HepG2 (cell line): ENCODE measurements at regions not wholly inside any gene's neighbourhood (a gene's known extent, or its start where the extent isn't known, plus 50 kb on each side); places are given as distances from the start of the nearest gene placed in this dataset.

Experiments
- ATAC-seq: fragments of 200-7000 bp; cut with Tn5 transposase; 3 replicates; pipeline ENCODE4 v1.9.1; 2020; ENCODE audit warnings: mild to moderate bottlenecking, moderate library complexity
- BruUV-seq: library from RNA; stranded (reverse); fragments of 400-500 nt; replicated peaks from 2 replicates; lab custom pipeline; 2021; lab: Mats Ljungman, UMichigan
- CTCF ChIA-PET: fragments of 300-600 bp; formaldehyde crosslinking; extraction: SDS; loops from one replicate; lab custom pipeline; 2021; ENCODE audit warnings: low total read pairs, inconsistent platforms, low intra/inter-chr PET ratio; lab: Yijun Ruan, JAX
- POLR2A ChIA-PET: fragments of 350-600 bp; sonication (Branson Sonifier 250); formaldehyde crosslinking; loops from one replicate; lab custom pipeline; 2020; ENCODE audit warnings: antibody characterized with exemption, inconsistent platforms; lab: Yijun Ruan, JAX
- DNase-seq: peaks from one replicate; pipeline ENCODE4 v3.0.0-alpha.2; 2015; ENCODE audit warnings: low spot score
- FAIRE-seq: peaks from 3 replicates; lab custom pipeline; 2011; peaks lifted over from hg19 to GRCh38; lab: Jason Lieb, UNC
- H2AFZ ChIP-seq: one replicate; pipeline ENCODE4 v1.6.1; 2011; ENCODE audit warnings: low read length, inconsistent platforms
- H3K27ac ChIP-seq: fragments of 300-600 bp; 3 replicates; pipeline ENCODE4 v1.8.0; 2011; ENCODE audit warnings: mixed run types, mild to moderate bottlenecking, mixed read lengths, low read length, inconsistent platforms; ENCODE audit not compliant: insufficient read depth; ENCODE audit errors: extremely low read length
- H3K27me3 ChIP-seq, 2 experiments: fragments of 200-600 bp in 1 of 2; 2 replicates in 1 of 2; 3 replicates in 1 of 2; pipeline versions ENCODE4 v1.6.0 to v1.8.0; 2011; ENCODE audit warnings: low read length in 2 of 2, mild to moderate bottlenecking in 2 of 2, moderate library complexity in 2 of 2, inconsistent platforms in 1 of 2; ENCODE audit not compliant: insufficient read depth in 2 of 2, control insufficient read depth in 1 of 2
- H3K36me3 ChIP-seq, 2 experiments: fragments of 200-600 bp in 1 of 2; replicated peaks in 1 of 2; 2 replicates in 1 of 2; 3 replicates in 1 of 2; pipeline versions ENCODE4 v1.5.1 to v1.8.0; 2011; ENCODE audit warnings: low read length in 2 of 2, inconsistent platforms in 1 of 2; ENCODE audit not compliant: insufficient read depth in 2 of 2, control insufficient read depth in 1 of 2
- H3K4me1 ChIP-seq: 2 replicates; pipeline ENCODE4 v1.5.1; 2012; ENCODE audit warnings: low read length, inconsistent platforms; ENCODE audit not compliant: insufficient read depth
- H3K4me2 ChIP-seq: 2 replicates; pipeline ENCODE4 v1.6.0; 2011; ENCODE audit warnings: low read depth, low read length, inconsistent platforms
- H3K4me3 ChIP-seq, 3 experiments: fragments of 200-600 bp in 1 of 3; sonication (generic), shearing (Covaris generic) in 1 of 3; replicated peaks in 1 of 3; 2 replicates each; pipeline ENCODE4 v1.5.1; 2011 to 2016; ENCODE audit warnings: low read length in 3 of 3, inconsistent platforms in 2 of 3, low read depth in 2 of 3, mild to moderate bottlenecking in 2 of 3, control low read depth in 1 of 3, mixed read lengths in 1 of 3; ENCODE audit not compliant: insufficient read depth in 1 of 3
- H3K79me2 ChIP-seq: one replicate; pipeline ENCODE4 v1.6.1; 2011; ENCODE audit warnings: low read length, inconsistent platforms; ENCODE audit not compliant: insufficient read depth
- H3K9ac ChIP-seq: 2 replicates; pipeline ENCODE4 v1.6.0; 2011; ENCODE audit warnings: mild to moderate bottlenecking, low read depth, low read length, inconsistent platforms; ENCODE audit not compliant: insufficient read depth
- H3K9me3 ChIP-seq: 2 replicates; pipeline ENCODE4 v1.5.1; 2012; ENCODE audit warnings: mild to moderate bottlenecking, low read length
- H4K20me1 ChIP-seq: 2 replicates; pipeline ENCODE4 v1.6.0; 2011; ENCODE audit warnings: inconsistent platforms, mild to moderate bottlenecking, low read length, moderate library complexity; ENCODE audit not compliant: insufficient read depth
- CHD2 ChIP-seq: IDR thresholded peaks from 2 replicates; pipeline ENCODE4 v1.6.1; 2011; ENCODE audit warnings: low read depth, low read length, improper control_type of control experiment
- HNF4G ChIP-seq, 2 experiments: sonication (generic) in 1 of 2; formaldehyde crosslinking in 1 of 2; IDR thresholded peaks; 2 replicates each; pipeline versions ENCODE4 v1.4.0 to v1.6.1; 2011 to 2020; ENCODE audit warnings: borderline replicate concordance in 2 of 2, low read depth in 2 of 2, mild to moderate bottlenecking in 2 of 2, low read length in 1 of 2, missing genetic modification reagents in 1 of 2, moderate library complexity in 1 of 2
- HOXA3 ChIP-seq: sonication (generic); formaldehyde crosslinking; IDR thresholded peaks from 2 replicates; pipeline ENCODE4 v1.5.0; 2020; ENCODE audit warnings: missing genetic modification reagents
- MAFK ChIP-seq, 2 experiments: IDR thresholded peaks in 1 of 2; conservative IDR thresholded peaks in 1 of 2; 2 replicates each; pipeline ENCODE4 v1.6.1; 2011; ENCODE audit warnings: improper control_type of control experiment in 2 of 2, low read length in 2 of 2
- SMC3 ChIP-seq: IDR thresholded peaks from 2 replicates; pipeline ENCODE4 v1.6.1; 2011; ENCODE audit warnings: low read length, improper control_type of control experiment
- SRSF1 ChIP-seq: fragments of 200-400 bp; formaldehyde crosslinking; optimal IDR thresholded peaks from 2 replicates; pipeline ENCODE3; 2017; ENCODE audit warnings: mild to moderate bottlenecking, low read depth, low read length, moderate library complexity
- SSRP1 ChIP-seq: IDR thresholded peaks from 2 replicates; pipeline ENCODE4 v1.6.1; 2016; ENCODE audit warnings: control low read depth
- TARDBP ChIP-seq: sonication (generic); formaldehyde crosslinking; IDR thresholded peaks from 2 replicates; pipeline ENCODE4 v1.8.0; 2022; ENCODE audit warnings: mild to moderate bottlenecking, missing genetic modification reagents
- TEAD2 ChIP-seq: sonication (generic); formaldehyde crosslinking; IDR thresholded peaks from 2 replicates; pipeline ENCODE4 v1.9.0; 2021; ENCODE audit warnings: missing genetic modification reagents
- TFDP2 ChIP-seq: sonication (generic); formaldehyde crosslinking; IDR thresholded peaks from 2 replicates; pipeline ENCODE4 v1.4.0; 2020; ENCODE audit warnings: missing genetic modification reagents
- ZNF383 ChIP-seq: sonication (generic); formaldehyde crosslinking; IDR thresholded peaks from 2 replicates; pipeline ENCODE4 v1.4.0; 2020; ENCODE audit warnings: missing genetic modification reagents, mild to moderate bottlenecking, borderline replicate concordance
- ZSCAN22 ChIP-seq: sonication (generic); formaldehyde crosslinking; IDR thresholded peaks from 2 replicates; pipeline ENCODE4 v1.4.0; 2020; ENCODE audit warnings: mild to moderate bottlenecking, missing genetic modification reagents
- in situ Hi-C: cut with HindIII; loops from 2 replicates; pipeline ENCODE4 v1.10.0; 2017; ENCODE audit warnings: low pct_unique_long_range_greater_than_20kb; ENCODE audit not compliant: extremely low pct_ligation_motif_present
- intact Hi-C: fragments of 100-400 bp; cut with micrococcal nuclease; formaldehyde crosslinking; loops from one replicate; pipeline ENCODE4 v1.10.0; 2022; ENCODE audit not compliant: unreplicated experiment
- TF ChIP-seq, protein P1 (sequence below): IDR thresholded peaks from 2 replicates; pipeline ENCODE4 v1.6.1; 2016; ENCODE audit warnings: mild to moderate bottlenecking, missing biosample characterization, missing genetic modification reagents

GRCh38 chr2:198595721-198596120 is 791.3 kb downstream of the PLCL1 start:
- H2AFZ ChIP-seq = no peak overlapping the region
- intact Hi-C loops (no loop called here), in situ Hi-C loops (no loop called here)
- H3K9me3 ChIP-seq = no peaks in the 10 kb centered on the region
- TF ChIP-seq SMC3 = no peak
- TF ChIP-seq HOXA3 (CRISPR knock-in tag) = no peak
- no peak for TF ChIP-seq TEAD2 (CRISPR knock-in tag)
- no peak for TF ChIP-seq TARDBP (CRISPR knock-in tag)
- TF ChIP-seq SRSF1 = no peak
- TF ChIP-seq HNF4G (IDR thresholded peaks at IDR 0.05; ENCODE audit: borderline replicate concordance, low read depth, low read length) = no peak
- no peak for TF ChIP-seq HNF4G (CRISPR knock-in tag; IDR thresholded peaks at IDR 0.05; ENCODE audit: borderline replicate concordance, low read depth)
- TF ChIP-seq ZNF383 (CRISPR knock-in tag) = no peak
- TF ChIP-seq, protein P1, sequence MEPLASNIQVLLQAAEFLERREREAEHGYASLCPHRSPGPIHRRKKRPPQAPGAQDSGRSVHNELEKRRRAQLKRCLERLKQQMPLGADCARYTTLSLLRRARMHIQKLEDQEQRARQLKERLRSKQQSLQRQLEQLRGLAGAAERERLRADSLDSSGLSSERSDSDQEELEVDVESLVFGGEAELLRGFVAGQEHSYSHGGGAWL (CRISPR knock-in tag) = no peak
- no peak for TF ChIP-seq SSRP1 (CRISPR knock-in tag)
- TF ChIP-seq CHD2 = no peak
- TF ChIP-seq TFDP2 (CRISPR knock-in tag) = no peak
- TF ChIP-seq MAFK (conservative IDR thresholded peaks at IDR 0.05 in 1 of 2, IDR thresholded peaks at IDR 0.05 in 1 of 2; ENCODE audit: low read length in 2 of 2) = no peak
- no peak for TF ChIP-seq ZSCAN22 (CRISPR knock-in tag)
- ATAC-seq = no peak
- CTCF ChIA-PET = no interaction called here
- POLR2A ChIA-PET = no interaction called here
- H3K4me1 ChIP-seq = no peaks in the 10 kb centered on the region
- BruUV-seq = no TSS peak
- no peak overlapping the region for H3K9ac ChIP-seq
- no peaks in the 10 kb centered on the region for H3K27me3 ChIP-seq
- no peak overlapping the region for H3K4me3 ChIP-seq
- FAIRE-seq = no peak
- DNase-seq = no peak
- no peaks in the 10 kb centered on the region for H3K36me3 ChIP-seq
- H3K27ac ChIP-seq = no peak overlapping the region
- H3K79me2 ChIP-seq = no peaks in the 10 kb centered on the region
- no peak overlapping the region for H3K4me2 ChIP-seq
- no peaks in the 10 kb centered on the region for H4K20me1 ChIP-seq
